ENCODE measurements at regions not wholly inside any gene's neighbourhood (a gene's known extent, or its start where the extent isn't known, plus 50 kb on each side); places are given as distances from the start of the nearest gene placed in this dataset.

- Mint-ChIP-seq H3K27ac (no peak overlapping the region), H3K4me3 (no peak overlapping the region), H3K9me3 (peaks cover 3 to 11% (median 7%) of the 10 kb centered on the region in 3 donors), H3K4me1 (peaks cover 0 to 3% (median 3%) of the 10 kb centered on the region in 3 donors), H3K27me3 (peaks cover 11 to 20% of the 10 kb centered on the region in 2 donors), H3K36me3 (no peaks in the 10 kb centered on the region)
- no CpG with 5 or more reads among the region's 1 CpG for WGBS (ENCODE audit: insufficient coverage)
- no peak for ATAC-seq (replicated peaks in 1 of 4)
- Histone ChIP-seq H3K27me3 (replicated peaks in 1 of 2; ENCODE audit: control insufficient read depth in 2 of 2, extremely low read depth in 1 of 2, insufficient read depth in 2 of 2, low read length in 1 of 2) (no peaks in the 10 kb centered on the region), H3K9me3 (no peaks in the 10 kb centered on the region), H3K4me1 (ENCODE audit: control insufficient read depth in 1 of 2, extremely low read depth in 1 of 2, insufficient read depth in 2 of 2, low read length in 2 of 2) (no peaks in the 10 kb centered on the region), H3K4me3 (ENCODE audit: control insufficient read depth in 1 of 2, extremely low read depth in 1 of 2, low read length in 1 of 2) (no peak overlapping the region), H3K27ac (ENCODE audit: low read length) (no peak overlapping the region), H3K36me3 (ENCODE audit: control insufficient read depth in 2 of 2, extremely low read depth in 1 of 2, insufficient read depth in 1 of 2, low read length in 1 of 2) (no peaks in the 10 kb centered on the region)
- POLR2A ChIA-PET = no interaction called here
- CTCF ChIA-PET = interaction anchor here in 1 of 2 donors (0.7 kb wide), 1 partner anchor 211 kb away, joined by 3 read pairs; no protein-coding TSS in a partner anchor
- DNase-seq = no peak
These were observed 199.7 kb upstream of the STARD13 start for GRCh38 chr13:33485247-33485646.

GRCh38 chr13:33487575-33488243, 202.2 kb upstream of the STARD13 start:
- no peak overlapping the region for H3K27ac ChIP-seq (ENCODE audit: low read length)

GRCh38 chr13:33489563-33489962, 204.0 kb upstream of the STARD13 start:
- POLR2A ChIA-PET = interaction anchor here in 1 of 2 donors (0.6 kb wide), 1 partner anchor 18 kb away, joined by 3 read pairs; no protein-coding TSS in a partner anchor
- H3K27ac ChIP-seq (ENCODE audit: low read length) = no peak overlapping the region
- no CpG with 5 or more reads among the region's 4 CpGs for WGBS (ENCODE audit: insufficient coverage)

More at GRCh38 chr13:33487575-33488243, 202.2 kb upstream of the STARD13 start:
- ChIA-PET POLR2A (no interaction called here), CTCF (interaction anchor here in 1 of 2 donors (0.8 kb wide), 1 partner anchor 19 kb away, joined by 3 read pairs; no protein-coding TSS in a partner anchor)
- no peaks in the 10 kb centered on the region for H3K36me3 Mint-ChIP-seq
- no peak overlapping the region for H3K4me3 ChIP-seq (ENCODE audit: control insufficient read depth in 1 of 2, extremely low read depth in 1 of 2, low read length in 1 of 2)
- H3K36me3 ChIP-seq (ENCODE audit: control insufficient read depth in 2 of 2, extremely low read depth in 1 of 2, insufficient read depth in 1 of 2, low read length in 1 of 2) = no peaks in the 10 kb centered on the region
- no peak overlapping the region for H3K4me3 Mint-ChIP-seq
- H3K9me3 ChIP-seq = no peaks in the 10 kb centered on the region
- peaks cover 3 to 11% (median 7%) of the 10 kb centered on the region in 3 donors for H3K9me3 Mint-ChIP-seq
- no peaks in the 10 kb centered on the region for H3K4me1 ChIP-seq (ENCODE audit: control insufficient read depth in 1 of 2, extremely low read depth in 1 of 2, insufficient read depth in 2 of 2, low read length in 2 of 2)
- peaks cover 0 to 3% (median 3%) of the 10 kb centered on the region in 3 donors for H3K4me1 Mint-ChIP-seq
- H3K27me3 ChIP-seq (replicated peaks in 1 of 2; ENCODE audit: control insufficient read depth in 2 of 2, extremely low read depth in 1 of 2, insufficient read depth in 2 of 2, low read length in 1 of 2) = no peaks in the 10 kb centered on the region
- no peak overlapping the region for H3K27ac Mint-ChIP-seq
- 60% methylated on average over 4 of the region's 5 CpGs for WGBS (ENCODE audit: insufficient coverage)
- H3K27me3 Mint-ChIP-seq = peaks cover 6 to 21% of the 10 kb centered on the region in 2 donors
- ATAC-seq (replicated peaks in 1 of 4) (no peak), DNase-seq (no peak)

GRCh38 chr13:33490461-33491327, 205.1 kb upstream of the STARD13 start:
- DNase-seq (no peak), ATAC-seq (replicated peaks in 1 of 4) (no peak)
- Mint-ChIP-seq H3K4me3 (no peak overlapping the region), H3K4me1 (peaks cover 0 to 7% (median 3%) of the 10 kb centered on the region in 3 donors), H3K9me3 (no peaks in the 10 kb centered on the region), H3K27ac (no peak overlapping the region), H3K27me3 (peaks cover 6 to 27% of the 10 kb centered on the region in 2 donors), H3K36me3 (no peaks in the 10 kb centered on the region)
- no peak overlapping the region for H3K27ac ChIP-seq (ENCODE audit: low read length)
- no peak overlapping the region for H3K4me3 ChIP-seq (ENCODE audit: control insufficient read depth in 1 of 2, extremely low read depth in 1 of 2, low read length in 1 of 2)
- ChIA-PET CTCF (no interaction called here), POLR2A (no interaction called here)
- WGBS (ENCODE audit: insufficient coverage) = 73% methylated on average over 8 of the region's 17 CpGs
- no peaks in the 10 kb centered on the region for H3K9me3 ChIP-seq
- no peaks in the 10 kb centered on the region for H3K36me3 ChIP-seq (ENCODE audit: control insufficient read depth in 2 of 2, extremely low read depth in 1 of 2, insufficient read depth in 1 of 2, low read length in 1 of 2)
- H3K4me1 ChIP-seq (ENCODE audit: control insufficient read depth in 1 of 2, extremely low read depth in 1 of 2, insufficient read depth in 2 of 2, low read length in 2 of 2) = no peaks in the 10 kb centered on the region
- no peaks in the 10 kb centered on the region for H3K27me3 ChIP-seq (replicated peaks in 1 of 2; ENCODE audit: control insufficient read depth in 2 of 2, extremely low read depth in 1 of 2, insufficient read depth in 2 of 2, low read length in 1 of 2)

More at GRCh38 chr13:33489563-33489962, 204.0 kb upstream of the STARD13 start:
- no peaks in the 10 kb centered on the region for H3K27me3 ChIP-seq (replicated peaks in 1 of 2; ENCODE audit: control insufficient read depth in 2 of 2, extremely low read depth in 1 of 2, insufficient read depth in 2 of 2, low read length in 1 of 2)
- no peaks in the 10 kb centered on the region for H3K4me1 ChIP-seq (ENCODE audit: control insufficient read depth in 1 of 2, extremely low read depth in 1 of 2, insufficient read depth in 2 of 2, low read length in 2 of 2)
- H3K36me3 ChIP-seq (ENCODE audit: control insufficient read depth in 2 of 2, extremely low read depth in 1 of 2, insufficient read depth in 1 of 2, low read length in 1 of 2) = no peaks in the 10 kb centered on the region
- no peaks in the 10 kb centered on the region for H3K36me3 Mint-ChIP-seq
- no peak for ATAC-seq (replicated peaks in 1 of 4)
- peaks cover 2 to 3% (median 3%) of the 10 kb centered on the region in 3 donors for H3K9me3 Mint-ChIP-seq
- peaks cover 6 to 23% of the 10 kb centered on the region in 2 donors for H3K27me3 Mint-ChIP-seq
- no peak overlapping the region for H3K4me3 Mint-ChIP-seq
- H3K4me3 ChIP-seq (ENCODE audit: control insufficient read depth in 1 of 2, extremely low read depth in 1 of 2, low read length in 1 of 2) = no peak overlapping the region
- peaks cover 0 to 3% (median 3%) of the 10 kb centered on the region in 3 donors for H3K4me1 Mint-ChIP-seq
- no peak for DNase-seq
- H3K27ac Mint-ChIP-seq = no peak overlapping the region
- no peaks in the 10 kb centered on the region for H3K9me3 ChIP-seq
- CTCF ChIA-PET = no interaction called here

GRCh38 chr13:33493672-33494365, 208.3 kb upstream of the STARD13 start:
- H3K36me3 ChIP-seq (ENCODE audit: control insufficient read depth in 2 of 2, extremely low read depth in 1 of 2, insufficient read depth in 1 of 2, low read length in 1 of 2) = no peaks in the 10 kb centered on the region
- Mint-ChIP-seq H3K27me3 (peaks cover 6 to 17% of the 10 kb centered on the region in 2 donors), H3K36me3 (no peaks in the 10 kb centered on the region), H3K27ac (no peak overlapping the region), H3K4me1 (peaks cover 0 to 4% (median 0%) of the 10 kb centered on the region in 3 donors), H3K4me3 (no peak overlapping the region), H3K9me3 (no peaks in the 10 kb centered on the region)
- no peaks in the 10 kb centered on the region for H3K4me1 ChIP-seq (ENCODE audit: control insufficient read depth in 1 of 2, extremely low read depth in 1 of 2, insufficient read depth in 2 of 2, low read length in 2 of 2)
- DNase-seq (no peak), ATAC-seq (replicated peaks in 1 of 4) (no peak)
- no peak overlapping the region for H3K4me3 ChIP-seq (ENCODE audit: control insufficient read depth in 1 of 2, extremely low read depth in 1 of 2, low read length in 1 of 2)
- ChIA-PET CTCF (no interaction called here), POLR2A (interaction anchor here in 1 of 2 donors (0.6 kb wide), 1 partner anchor 202 kb away, joined by 4 read pairs; no protein-coding TSS in a partner anchor)
- no peaks in the 10 kb centered on the region for H3K9me3 ChIP-seq
- H3K27ac ChIP-seq (ENCODE audit: low read length) = no peak overlapping the region
- WGBS (ENCODE audit: insufficient coverage) = 79% methylated on average over 6 of the region's 6 CpGs
- no peaks in the 10 kb centered on the region for H3K27me3 ChIP-seq (replicated peaks in 1 of 2; ENCODE audit: control insufficient read depth in 2 of 2, extremely low read depth in 1 of 2, insufficient read depth in 2 of 2, low read length in 1 of 2)

GRCh38 chr13:33494596-33495204, 209.1 kb upstream of the STARD13 start:
- ATAC-seq (replicated peaks in 1 of 4) (no peak), DNase-seq (no peak)
- POLR2A ChIA-PET = no interaction called here
- Mint-ChIP-seq H3K27me3 (peaks cover 6 to 17% of the 10 kb centered on the region in 2 donors), H3K36me3 (no peaks in the 10 kb centered on the region), H3K9me3 (no peaks in the 10 kb centered on the region), H3K4me1 (peaks cover 0 to 4% (median 0%) of the 10 kb centered on the region in 3 donors), H3K27ac (no peak overlapping the region), H3K4me3 (no peak overlapping the region)
- H3K4me1 ChIP-seq (ENCODE audit: control insufficient read depth in 1 of 2, extremely low read depth in 1 of 2, insufficient read depth in 2 of 2, low read length in 2 of 2) = no peaks in the 10 kb centered on the region
- H3K36me3 ChIP-seq (ENCODE audit: control insufficient read depth in 2 of 2, extremely low read depth in 1 of 2, insufficient read depth in 1 of 2, low read length in 1 of 2) = no peaks in the 10 kb centered on the region
- H3K27ac ChIP-seq (ENCODE audit: low read length) = no peak overlapping the region
- no peak overlapping the region for H3K4me3 ChIP-seq (ENCODE audit: control insufficient read depth in 1 of 2, extremely low read depth in 1 of 2, low read length in 1 of 2)
- no peaks in the 10 kb centered on the region for H3K9me3 ChIP-seq
- H3K27me3 ChIP-seq (replicated peaks in 1 of 2; ENCODE audit: control insufficient read depth in 2 of 2, extremely low read depth in 1 of 2, insufficient read depth in 2 of 2, low read length in 1 of 2) = no peaks in the 10 kb centered on the region
- 80% methylated on average over 3 of the region's 4 CpGs for WGBS (ENCODE audit: insufficient coverage)
- CTCF ChIA-PET = interaction anchor here in 1 of 2 donors (1.0 kb wide), 1 partner anchor 21 kb away, joined by 5 read pairs; no protein-coding TSS in a partner anchor

Measured in T-cell (primary cell).